Liver (tissue), 8 donors: ENCODE measurements at regions not wholly inside any gene's neighbourhood (a gene's known extent, or its start where the extent isn't known, plus 50 kb on each side); places are given as distances from the start of the nearest gene placed in this dataset.

ENCODE experiments used
- DNase-seq: peaks from one replicate; pipeline ENCODE4 v3.0.0-alpha.2; 2017; ENCODE audit warnings: low spot score
- H3K27ac ChIP-seq, 2 donors: one replicate each; pipeline ENCODE4 v1.7.0; 2013; ENCODE audit warnings: inconsistent platforms in 2 of 2, low read length in 2 of 2, control low read depth in 1 of 2, low read depth in 1 of 2, mild to moderate bottlenecking in 1 of 2
- H3K27me3 ChIP-seq, 4 donors: one replicate each; pipeline versions ENCODE4 v1.6.1 to v1.7.0; 2013; ENCODE audit warnings: low read length in 3 of 4, inconsistent platforms in 1 of 4, mild to moderate bottlenecking in 1 of 4, moderate library complexity in 1 of 4; ENCODE audit not compliant: control insufficient read depth in 4 of 4, insufficient read depth in 4 of 4
- H3K36me3 ChIP-seq, 4 donors: one replicate each; pipeline versions ENCODE4 v1.6.1 to v1.7.0; 2013; ENCODE audit warnings: low read length in 3 of 4, mild to moderate bottlenecking in 3 of 4, low read depth in 1 of 4, moderate library complexity in 1 of 4; ENCODE audit not compliant: control insufficient read depth in 4 of 4, insufficient read depth in 3 of 4
- H3K4me1 ChIP-seq, 4 donors: one replicate each; pipeline versions ENCODE4 v1.6.1 to v1.7.0; 2013; ENCODE audit warnings: low read length in 3 of 4, mild to moderate bottlenecking in 3 of 4, moderate library complexity in 1 of 4; ENCODE audit not compliant: control insufficient read depth in 4 of 4, insufficient read depth in 4 of 4
- H3K4me3 ChIP-seq, 3 donors: one replicate each; pipeline versions ENCODE4 v1.6.1 to v1.7.0; 2013; ENCODE audit warnings: low read length in 3 of 3, control low read depth in 1 of 3, low read depth in 1 of 3, mild to moderate bottlenecking in 1 of 3
- H3K9ac ChIP-seq, 2 donors: one replicate each; pipeline ENCODE4 v1.7.0; 2013; ENCODE audit warnings: low read length in 2 of 2, mild to moderate bottlenecking in 2 of 2, moderate library complexity in 2 of 2, control low read depth in 1 of 2, low read depth in 1 of 2
- H3K9me3 ChIP-seq, 4 donors: one replicate each; pipeline versions ENCODE4 v1.6.1 to v1.7.0; 2013; ENCODE audit warnings: low read length in 3 of 4; ENCODE audit not compliant: control insufficient read depth in 4 of 4
- EGR1 ChIP-seq, 2 donors: IDR thresholded peaks; 2 replicates each; pipeline ENCODE4 v1.6.1; 2016 to 2018; ENCODE audit warnings: antibody characterized with exemption in 2 of 2, low read depth in 2 of 2
- FOXA1 ChIP-seq: IDR thresholded peaks from 2 replicates; pipeline ENCODE4 v1.6.1; 2016; ENCODE audit warnings: antibody characterized with exemption
- FOXA2 ChIP-seq: IDR thresholded peaks from 2 replicates; pipeline ENCODE4 v1.6.1; 2016; ENCODE audit warnings: antibody characterized with exemption
- GABPA ChIP-seq, 2 donors: IDR thresholded peaks in 1 of 2; conservative IDR thresholded peaks in 1 of 2; 2 replicates each; pipeline ENCODE4 v1.6.1; 2016; ENCODE audit warnings: antibody characterized with exemption in 2 of 2, mild to moderate bottlenecking in 1 of 2, moderate library complexity in 1 of 2
- HNF4A ChIP-seq, 2 donors: conservative IDR thresholded peaks; 2 replicates each; pipeline ENCODE4 v1.6.1; 2016; ENCODE audit warnings: antibody characterized with exemption in 2 of 2, mild to moderate bottlenecking in 2 of 2
- JUND ChIP-seq, 2 donors: IDR thresholded peaks; 2 replicates each; pipeline ENCODE4 v1.6.1; 2016; ENCODE audit warnings: antibody characterized with exemption in 2 of 2
- MAX ChIP-seq: IDR thresholded peaks from 2 replicates; pipeline ENCODE4 v1.6.1; 2016; ENCODE audit warnings: antibody characterized with exemption
- RXRA ChIP-seq, 2 donors: IDR thresholded peaks; 2 replicates each; pipeline ENCODE4 v1.6.1; 2017 to 2018; ENCODE audit warnings: antibody characterized with exemption in 2 of 2, mild to moderate bottlenecking in 1 of 2
- SP1 ChIP-seq: IDR thresholded peaks from 2 replicates; pipeline ENCODE4 v1.6.1; 2018; ENCODE audit warnings: antibody characterized with exemption, mild to moderate bottlenecking
- TAF1 ChIP-seq: conservative IDR thresholded peaks from 2 replicates; pipeline ENCODE4 v1.6.1; 2016; ENCODE audit warnings: antibody characterized with exemption, mild to moderate bottlenecking
- YY1 ChIP-seq: IDR thresholded peaks from 2 replicates; pipeline ENCODE4 v1.6.1; 2016; ENCODE audit warnings: antibody characterized with exemption, mild to moderate bottlenecking
- ZBTB33 ChIP-seq: IDR thresholded peaks from 2 replicates; pipeline ENCODE4 v1.6.1; 2016; ENCODE audit warnings: antibody characterized with exemption
- WGBS: extraction: QIAGEN DNeasy Blood & Tissue Kit; methylation state at CpG from one replicate; pipeline ENCODE4 v1.1.7; 2013; 5-methylcytosine and 5-hydroxymethylcytosine counted together
- TF ChIP-seq, protein P1 (sequence below): IDR thresholded peaks from 2 replicates; pipeline ENCODE4 v1.6.1; 2016; ENCODE audit warnings: antibody characterized with exemption, mild to moderate bottlenecking
- TF ChIP-seq, protein P2 (sequence below): fragments of 150-350 bp; IDR thresholded peaks from 2 replicates; pipeline ENCODE4 v1.5.1; 2017; ENCODE audit warnings: improper control_type of control experiment, low read depth, low read length; ENCODE audit not compliant: missing input control
- TF ChIP-seq, protein P3 (sequence below): IDR thresholded peaks from 2 replicates; pipeline ENCODE4 v1.6.1; 2016; ENCODE audit warnings: antibody characterized with exemption
- donor health status: healthy.
- donor health status: healthy.
- donor health status: healthy.
- donor health status: healthy.
- donor health status: healthy.

- Histone ChIP-seq H3K27ac (no peak overlapping the region), H3K9me3 (no peaks in the 10 kb centered on the region), H3K4me1 (peaks cover 0 to 10% (median 4%) of the 10 kb centered on the region in 4 donors), H3K9ac (no peak overlapping the region), H3K4me3 (no peak overlapping the region), H3K27me3 (no peaks in the 10 kb centered on the region), H3K36me3 (no peaks in the 10 kb centered on the region)
- 84% methylated on average over 8 of the region's 8 CpGs for WGBS
- TF ChIP-seq TAF1 (no peak), FOXA1 (no peak), RXRA (IDR thresholded peaks at IDR 0.05) (no peak), EGR1 (IDR thresholded peaks at IDR 0.05; ENCODE audit: low read depth in 2 of 2) (no peak), JUND (IDR thresholded peaks at IDR 0.05) (no peak), SP1 (no peak), GABPA (IDR thresholded peaks at IDR 0.05 in 1 of 2, conservative IDR thresholded peaks at IDR 0.05 in 1 of 2) (no peak), HNF4A (conservative IDR thresholded peaks at IDR 0.05) (no peak), ZBTB33 (no peak), YY1 (no peak)
- TF ChIP-seq, protein P1, sequence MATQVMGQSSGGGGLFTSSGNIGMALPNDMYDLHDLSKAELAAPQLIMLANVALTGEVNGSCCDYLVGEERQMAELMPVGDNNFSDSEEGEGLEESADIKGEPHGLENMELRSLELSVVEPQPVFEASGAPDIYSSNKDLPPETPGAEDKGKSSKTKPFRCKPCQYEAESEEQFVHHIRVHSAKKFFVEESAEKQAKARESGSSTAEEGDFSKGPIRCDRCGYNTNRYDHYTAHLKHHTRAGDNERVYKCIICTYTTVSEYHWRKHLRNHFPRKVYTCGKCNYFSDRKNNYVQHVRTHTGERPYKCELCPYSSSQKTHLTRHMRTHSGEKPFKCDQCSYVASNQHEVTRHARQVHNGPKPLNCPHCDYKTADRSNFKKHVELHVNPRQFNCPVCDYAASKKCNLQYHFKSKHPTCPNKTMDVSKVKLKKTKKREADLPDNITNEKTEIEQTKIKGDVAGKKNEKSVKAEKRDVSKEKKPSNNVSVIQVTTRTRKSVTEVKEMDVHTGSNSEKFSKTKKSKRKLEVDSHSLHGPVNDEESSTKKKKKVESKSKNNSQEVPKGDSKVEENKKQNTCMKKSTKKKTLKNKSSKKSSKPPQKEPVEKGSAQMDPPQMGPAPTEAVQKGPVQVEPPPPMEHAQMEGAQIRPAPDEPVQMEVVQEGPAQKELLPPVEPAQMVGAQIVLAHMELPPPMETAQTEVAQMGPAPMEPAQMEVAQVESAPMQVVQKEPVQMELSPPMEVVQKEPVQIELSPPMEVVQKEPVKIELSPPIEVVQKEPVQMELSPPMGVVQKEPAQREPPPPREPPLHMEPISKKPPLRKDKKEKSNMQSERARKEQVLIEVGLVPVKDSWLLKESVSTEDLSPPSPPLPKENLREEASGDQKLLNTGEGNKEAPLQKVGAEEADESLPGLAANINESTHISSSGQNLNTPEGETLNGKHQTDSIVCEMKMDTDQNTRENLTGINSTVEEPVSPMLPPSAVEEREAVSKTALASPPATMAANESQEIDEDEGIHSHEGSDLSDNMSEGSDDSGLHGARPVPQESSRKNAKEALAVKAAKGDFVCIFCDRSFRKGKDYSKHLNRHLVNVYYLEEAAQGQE: no peak
- TF ChIP-seq, protein P2, sequence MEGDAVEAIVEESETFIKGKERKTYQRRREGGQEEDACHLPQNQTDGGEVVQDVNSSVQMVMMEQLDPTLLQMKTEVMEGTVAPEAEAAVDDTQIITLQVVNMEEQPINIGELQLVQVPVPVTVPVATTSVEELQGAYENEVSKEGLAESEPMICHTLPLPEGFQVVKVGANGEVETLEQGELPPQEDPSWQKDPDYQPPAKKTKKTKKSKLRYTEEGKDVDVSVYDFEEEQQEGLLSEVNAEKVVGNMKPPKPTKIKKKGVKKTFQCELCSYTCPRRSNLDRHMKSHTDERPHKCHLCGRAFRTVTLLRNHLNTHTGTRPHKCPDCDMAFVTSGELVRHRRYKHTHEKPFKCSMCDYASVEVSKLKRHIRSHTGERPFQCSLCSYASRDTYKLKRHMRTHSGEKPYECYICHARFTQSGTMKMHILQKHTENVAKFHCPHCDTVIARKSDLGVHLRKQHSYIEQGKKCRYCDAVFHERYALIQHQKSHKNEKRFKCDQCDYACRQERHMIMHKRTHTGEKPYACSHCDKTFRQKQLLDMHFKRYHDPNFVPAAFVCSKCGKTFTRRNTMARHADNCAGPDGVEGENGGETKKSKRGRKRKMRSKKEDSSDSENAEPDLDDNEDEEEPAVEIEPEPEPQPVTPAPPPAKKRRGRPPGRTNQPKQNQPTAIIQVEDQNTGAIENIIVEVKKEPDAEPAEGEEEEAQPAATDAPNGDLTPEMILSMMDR: no peak
- no peak for DNase-seq
Measured at GRCh38 chr11:70002433-70002832, 75.7 kb upstream of the ANO1 start.

DNA sequence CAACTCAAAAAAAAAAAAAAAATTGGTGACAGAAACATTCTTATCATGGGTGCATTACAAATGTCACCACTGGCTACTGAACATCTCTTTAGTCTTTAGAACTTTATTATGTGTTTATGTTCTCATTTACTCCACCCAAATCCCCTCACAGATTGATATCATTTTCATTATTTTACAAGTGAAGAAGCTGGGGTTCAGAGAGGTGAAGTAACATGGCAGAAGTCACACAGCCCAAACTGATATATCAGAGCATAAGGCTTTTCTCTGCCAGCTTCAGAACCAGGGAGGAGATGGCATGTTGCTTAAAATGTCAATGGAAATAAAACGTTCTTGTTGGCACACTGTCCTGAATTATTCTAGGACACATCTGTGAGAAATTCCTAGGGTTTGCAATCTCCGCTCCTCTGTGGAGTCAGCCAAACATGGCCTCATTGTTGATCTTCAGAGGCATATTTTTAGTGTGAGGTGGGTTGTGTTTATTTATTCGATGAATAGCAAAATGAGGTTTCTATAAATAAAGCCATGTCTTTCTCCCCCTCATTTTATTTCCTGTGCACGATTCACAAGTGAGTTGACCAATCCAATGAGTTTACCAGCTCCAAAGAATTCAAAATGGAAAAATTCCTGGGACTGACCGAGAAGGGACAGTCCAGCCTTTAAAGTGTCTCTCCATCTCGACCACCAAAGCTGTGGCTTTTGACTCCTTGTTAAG lies 72.9 kb upstream of the ANO1 start:
- Histone ChIP-seq H3K36me3 (peaks cover 0 to 2% (median 0%) of the 10 kb centered on the region in 4 donors), H3K4me1 (no peaks in the 10 kb centered on the region), H3K4me3 (no peak overlapping the region), H3K9me3 (no peaks in the 10 kb centered on the region), H3K27me3 (no peaks in the 10 kb centered on the region), H3K27ac (peak overlapping the region in 1 of 2 donors; percentile 16), H3K9ac (no peak overlapping the region)
- TF ChIP-seq YY1 (no peak), RXRA (IDR thresholded peaks at IDR 0.05) (peak in 1 of 2 donors; percentile 19), FOXA2 (no peak), JUND (IDR thresholded peaks at IDR 0.05) (no peak), MAX (no peak)
- TF ChIP-seq, protein P2: no peak
- TF ChIP-seq, protein P3, sequence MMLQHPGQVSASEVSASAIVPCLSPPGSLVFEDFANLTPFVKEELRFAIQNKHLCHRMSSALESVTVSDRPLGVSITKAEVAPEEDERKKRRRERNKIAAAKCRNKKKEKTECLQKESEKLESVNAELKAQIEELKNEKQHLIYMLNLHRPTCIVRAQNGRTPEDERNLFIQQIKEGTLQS: no peak
- WGBS: 68% methylated on average over 6 of the region's 6 CpGs
- no peak for DNase-seq
